ENCODE measurements at regions not wholly inside any gene's neighbourhood (a gene's known extent, or its start where the extent isn't known, plus 50 kb on each side); places are given as distances from the start of the nearest gene placed in this dataset.

DNA sequence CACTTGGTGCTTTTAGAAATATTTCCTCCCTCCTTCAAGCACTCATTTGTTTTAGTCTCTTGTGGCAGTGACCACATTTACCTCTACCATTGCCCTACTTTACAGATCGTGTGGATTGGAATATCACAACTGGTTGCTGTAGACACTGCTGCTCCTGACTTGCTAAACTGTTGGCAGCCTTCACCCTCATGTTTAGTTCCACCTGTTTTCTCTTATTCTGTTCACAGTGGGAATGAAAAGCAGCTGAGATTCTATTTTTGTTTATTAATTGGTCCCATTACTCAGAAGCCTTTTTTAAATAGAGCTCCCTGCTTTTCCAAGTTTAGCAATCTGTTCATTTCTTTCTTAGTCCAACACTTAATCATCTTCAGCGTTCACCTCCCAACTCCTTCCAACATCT is 308.9 kb downstream of the RWDD3 start:
- Histone ChIP-seq H3K36me3 (ENCODE audit: low read depth) (no peaks in the 10 kb centered on the region), H3K27ac (no peak overlapping the region), H3K27me3 (ENCODE audit: insufficient read depth, low read depth) (no peaks in the 10 kb centered on the region), H3K9me2 (ENCODE audit: insufficient read depth) (peaks cover 3% of the 10 kb centered on the region; the same call in 1 of the 2 replicates), H3K9me3 (ENCODE audit: insufficient read depth, low read depth) (no peaks in the 10 kb centered on the region), H3F3A (ENCODE audit: insufficient read depth, low read depth) (no peaks in the 10 kb centered on the region), H3K79me2 (ENCODE audit: low read depth) (no peaks in the 10 kb centered on the region), H4K20me1 (ENCODE audit: insufficient read depth) (no peaks in the 10 kb centered on the region), H3K4me1 (replicated peaks; ENCODE audit: insufficient read depth) (no peaks in the 10 kb centered on the region), H2AFZ (no peak overlapping the region), H3K4me2 (no peak overlapping the region), H3K4me3 (no peak overlapping the region)
- ChIA-PET CTCF (no interaction called here), POLR2A (ENCODE audit: unreplicated experiment) (no interaction called here)
- BruUV-seq (replicated peaks), result no TSS peak
- TF ChIP-seq EZH2 (IDR thresholded peaks at IDR 0.05; ENCODE audit: low read depth) (no peak), CTCF (conservative IDR thresholded peaks at IDR 0.05) (no peak)
- no peak for DNase-seq
- intact Hi-C loops (cut with micrococcal nuclease; ENCODE audit: unreplicated experiment), result no loop called here

DNA sequence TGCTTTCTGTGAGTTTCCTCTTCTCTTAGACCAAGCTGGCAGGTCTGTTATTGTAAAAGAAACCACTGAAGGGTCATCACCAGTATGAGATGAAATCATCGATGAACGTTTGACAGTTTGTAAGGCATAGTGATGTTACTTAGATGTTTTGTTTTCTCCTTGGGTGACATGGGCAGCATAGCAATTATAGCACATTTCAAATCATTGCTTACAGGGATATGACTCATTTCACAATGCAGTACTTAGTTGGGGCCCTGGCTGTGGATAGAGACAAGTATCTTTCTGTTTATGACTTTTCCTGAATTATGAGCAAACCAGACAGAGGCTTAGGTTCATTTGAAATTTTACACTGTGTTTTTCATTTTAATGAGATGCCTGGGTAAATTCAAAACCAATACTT is 313.0 kb downstream of the RWDD3 start:
- CTCF ChIA-PET, result interaction anchor here (0.6 kb wide), 1 partner anchor 1215 kb away, joined by 10 read pairs; no protein-coding TSS in a partner anchor
- no peak overlapping the region for H3K4me2 ChIP-seq
- TF ChIP-seq CTCF (conservative IDR thresholded peaks at IDR 0.05) (no peak), EZH2 (IDR thresholded peaks at IDR 0.05; ENCODE audit: low read depth) (no peak)
- no peaks in the 10 kb centered on the region for H3K79me2 ChIP-seq (ENCODE audit: low read depth)
- no peak for DNase-seq
- no peak overlapping the region for H2AFZ ChIP-seq
- H3K9me2 ChIP-seq (ENCODE audit: insufficient read depth), result no peaks in the 10 kb centered on the region
- H3F3A ChIP-seq (ENCODE audit: insufficient read depth, low read depth), result no peaks in the 10 kb centered on the region
- no peak overlapping the region for H3K4me3 ChIP-seq
- H3K27me3 ChIP-seq (ENCODE audit: insufficient read depth, low read depth), result no peaks in the 10 kb centered on the region
- no TSS peak for BruUV-seq (replicated peaks)
- POLR2A ChIA-PET (ENCODE audit: unreplicated experiment), result no interaction called here
- intact Hi-C loops (cut with micrococcal nuclease; ENCODE audit: unreplicated experiment), result no loop called here
- H3K27ac ChIP-seq, result no peak overlapping the region
- H3K9me3 ChIP-seq (ENCODE audit: insufficient read depth, low read depth), result no peaks in the 10 kb centered on the region
- no peaks in the 10 kb centered on the region for H3K4me1 ChIP-seq (replicated peaks; ENCODE audit: insufficient read depth)
- H4K20me1 ChIP-seq (ENCODE audit: insufficient read depth), result no peaks in the 10 kb centered on the region
- no peaks in the 10 kb centered on the region for H3K36me3 ChIP-seq (ENCODE audit: low read depth)

GRCh38 chr1:95548211-95548610 is 314.2 kb downstream of the RWDD3 start:
- ChIA-PET POLR2A (ENCODE audit: unreplicated experiment) (no interaction called here), CTCF (no interaction called here)
- BruUV-seq (replicated peaks), result no TSS peak

More at GRCh38 chr1:95548211-95548610, 314.2 kb downstream of the RWDD3 start:
- Histone ChIP-seq H3K36me3 (ENCODE audit: low read depth) (no peaks in the 10 kb centered on the region), H4K20me1 (ENCODE audit: insufficient read depth) (no peaks in the 10 kb centered on the region), H3K79me2 (ENCODE audit: low read depth) (no peaks in the 10 kb centered on the region), H3F3A (ENCODE audit: insufficient read depth, low read depth) (no peaks in the 10 kb centered on the region), H3K9me3 (ENCODE audit: insufficient read depth, low read depth) (no peaks in the 10 kb centered on the region), H2AFZ (no peak overlapping the region), H3K4me3 (no peak overlapping the region), H3K4me1 (replicated peaks; ENCODE audit: insufficient read depth) (no peaks in the 10 kb centered on the region), H3K27ac (no peak overlapping the region), H3K9me2 (ENCODE audit: insufficient read depth) (no peaks in the 10 kb centered on the region), H3K4me2 (no peak overlapping the region), H3K27me3 (ENCODE audit: insufficient read depth, low read depth) (no peaks in the 10 kb centered on the region)
- intact Hi-C loops (cut with micrococcal nuclease; ENCODE audit: unreplicated experiment), result no loop called here
- DNase-seq, result no peak
- TF ChIP-seq EZH2 (IDR thresholded peaks at IDR 0.05; ENCODE audit: low read depth), result no peak
- no peak for TF ChIP-seq CTCF (conservative IDR thresholded peaks at IDR 0.05)

Data from PC-9 (cell line).